Activated naive CD4-positive, alpha-beta T cell treated with anti-CD3 and anti-CD28 coated beads, Interleukin-2, amount 50 U/mL, for 72 hours (primary cell): ENCODE measurements at regions not wholly inside any gene's neighbourhood (a gene's known extent, or its start where the extent isn't known, plus 50 kb on each side); places are given as distances from the start of the nearest gene placed in this dataset.

Experiments used
- ATAC-seq, 2 donors: fragments of 150-1000 bp; cut with Tn5 transposase; 2 replicates each; pipeline ENCODE4 v1.10.0; 2021; ENCODE audit warnings: mild to moderate bottlenecking in 2 of 2, moderate library complexity in 2 of 2
- DNase-seq, 2 donors: peaks; one replicate each; pipeline ENCODE4 v3.0.0; 2021 to 2022; ENCODE audit warnings: low spot score in 2 of 2
- H3K27ac Mint-ChIP-seq, 2 donors: one replicate each; pipeline ENCODE4 v1.8.0; 2022; ENCODE audit warnings: mild to moderate bottlenecking in 2 of 2, mixed read lengths in 2 of 2
- H3K36me3 Mint-ChIP-seq, 2 donors: one replicate each; pipeline ENCODE4 v1.8.0; 2022; ENCODE audit warnings: mixed read lengths in 2 of 2
- H3K9me3 Mint-ChIP-seq, 2 donors: one replicate each; pipeline ENCODE4 v1.8.0; 2022; ENCODE audit warnings: mixed read lengths in 2 of 2

GRCh38 chrX:26032111-26032912, 105.8 kb upstream of the MAGEB18 start:
- Mint-ChIP-seq H3K36me3 (peaks cover 0 to 6% of the 10 kb centered on the region in 2 donors), H3K27ac (no peak overlapping the region), H3K9me3 (peaks cover 4% of the 10 kb centered on the region in 2 donors)
- DNase-seq (no peak), ATAC-seq (no peak)

GRCh38 chrX:26037367-26037766, 100.8 kb upstream of the MAGEB18 start:
- ATAC-seq (no peak), DNase-seq (no peak)
- H3K27ac Mint-ChIP-seq = no peak overlapping the region
- H3K9me3 Mint-ChIP-seq = peaks cover 0 to under 1% of the 10 kb centered on the region in 2 donors
- peaks cover 0 to 1% of the 10 kb centered on the region in 2 donors for H3K36me3 Mint-ChIP-seq

GRCh38 chrX:26050099-26050498, 88.0 kb upstream of the MAGEB18 start:
- no peak for ATAC-seq
- Mint-ChIP-seq H3K27ac (no peak overlapping the region), H3K36me3 (no peaks in the 10 kb centered on the region), H3K9me3 (no peaks in the 10 kb centered on the region)
- DNase-seq = no peak

- no peak for ATAC-seq
Measured at GRCh38 chrX:26070882-26071281, 67.3 kb upstream of the MAGEB18 start.

GRCh38 chrX:26071618-26072017, 66.5 kb upstream of the MAGEB18 start:
- Mint-ChIP-seq H3K36me3 (no peaks in the 10 kb centered on the region), H3K9me3 (peaks cover 0 to 5% of the 10 kb centered on the region in 2 donors), H3K27ac (no peak overlapping the region)
- DNase-seq (no peak), ATAC-seq (no peak)

More at GRCh38 chrX:26070882-26071281, 67.3 kb upstream of the MAGEB18 start:
- Mint-ChIP-seq H3K9me3 (peaks cover 0 to 5% of the 10 kb centered on the region in 2 donors), H3K36me3 (no peaks in the 10 kb centered on the region), H3K27ac (no peak overlapping the region)
- no peak for DNase-seq

- ATAC-seq = no peak
- no peaks in the 10 kb centered on the region for H3K9me3 Mint-ChIP-seq
- H3K36me3 Mint-ChIP-seq = no peaks in the 10 kb centered on the region
Measured at GRCh38 chrX:26083093-26083492, 55.0 kb upstream of the MAGEB18 start.

More at GRCh38 chrX:26083093-26083492, 55.0 kb upstream of the MAGEB18 start:
- no peak for DNase-seq
- no peak overlapping the region for H3K27ac Mint-ChIP-seq
